DOHH2 (cell line): ENCODE measurements at regions not wholly inside any gene's neighbourhood (a gene's known extent, or its start where the extent isn't known, plus 50 kb on each side); places are given as distances from the start of the nearest gene placed in this dataset.

Experiments used
- H3F3A ChIP-seq: fragments of 200-600 bp; sonication (generic), shearing (Covaris generic); 2 replicates; pipeline ENCODE4 v1.6.0; 2016; ENCODE audit warnings: antibody characterized with exemption, mild to moderate bottlenecking; ENCODE audit not compliant: control insufficient read depth, insufficient read depth
- H3K27ac ChIP-seq: fragments of 200-600 bp; sonication (generic); 2 replicates; pipeline ENCODE4 v1.5.1; 2014; ENCODE audit warnings: low read depth, mild to moderate bottlenecking, low read length, moderate library complexity
- H3K27me3 ChIP-seq: fragments of 200-600 bp; sonication (generic); 2 replicates; pipeline ENCODE4 v1.6.1; 2014; ENCODE audit warnings: mild to moderate bottlenecking, low read length, mixed read lengths; ENCODE audit not compliant: control insufficient read depth
- H3K36me3 ChIP-seq: fragments of 200-600 bp; sonication (generic); 2 replicates; pipeline ENCODE4 v1.6.1; 2014; ENCODE audit warnings: mild to moderate bottlenecking, low read length, moderate library complexity, mixed read lengths; ENCODE audit not compliant: control insufficient read depth
- H3K4me1 ChIP-seq: fragments of 200-600 bp; sonication (generic); 2 replicates; pipeline ENCODE4 v1.6.1; 2014; ENCODE audit warnings: mild to moderate bottlenecking, low read length, mixed read lengths; ENCODE audit not compliant: control insufficient read depth
- H3K4me2 ChIP-seq: fragments of 200-600 bp; sonication (generic); 2 replicates; pipeline ENCODE4 v1.6.0; 2014; ENCODE audit warnings: mild to moderate bottlenecking, low read length, moderate library complexity
- H3K4me3 ChIP-seq: fragments of 200-600 bp; sonication (generic); 2 replicates; pipeline ENCODE4 v1.5.1; 2014; ENCODE audit warnings: mild to moderate bottlenecking, low read length, mixed read lengths
- H3K79me2 ChIP-seq: fragments of 200-600 bp; sonication (generic); 2 replicates; pipeline ENCODE4 v1.6.1; 2014; ENCODE audit warnings: mild to moderate bottlenecking, low read length, mixed read lengths; ENCODE audit not compliant: control insufficient read depth
- H3K9me2 ChIP-seq: fragments of 200-600 bp; sonication (generic); replicated peaks from 2 replicates; pipeline ENCODE4 v1.6.1; 2014; ENCODE audit warnings: mild to moderate bottlenecking, low read length, mixed read lengths; ENCODE audit not compliant: control insufficient read depth
- H3K9me3 ChIP-seq: fragments of 200-600 bp; sonication (generic); 2 replicates; pipeline ENCODE4 v1.6.1; 2014; ENCODE audit warnings: antibody characterized with exemption, low read length, mixed read lengths; ENCODE audit not compliant: control insufficient read depth, insufficient read depth
- H4K20me1 ChIP-seq: fragments of 200-600 bp; sonication (generic); 2 replicates; pipeline ENCODE4 v1.6.0; 2014; ENCODE audit warnings: low read depth, mild to moderate bottlenecking, antibody characterized with exemption, low read length, moderate library complexity; ENCODE audit not compliant: control insufficient read depth, insufficient read depth
- CTCF ChIP-seq: fragments of 200-600 bp; sonication (generic); IDR thresholded peaks from one replicate; pipeline ENCODE4 v1.5.1; 2014; ENCODE audit warnings: antibody characterized with exemption, mild to moderate bottlenecking, low read depth, low read length; ENCODE audit not compliant: poor library complexity, severe bottlenecking
- EZH2phosphoT487 ChIP-seq: fragments of 200-600 bp; sonication (generic); IDR thresholded peaks from 2 replicates; pipeline ENCODE4 v1.6.1; 2017; ENCODE audit warnings: borderline replicate concordance, mild to moderate bottlenecking, antibody characterized with exemption, low read length, moderate library complexity, mixed read lengths

- no peak overlapping the region for H3K4me3 ChIP-seq
- no peaks in the 10 kb centered on the region for H3F3A ChIP-seq
- H3K4me1 ChIP-seq, result no peaks in the 10 kb centered on the region
- TF ChIP-seq EZH2phosphoT487 (no peak), CTCF (no peak)
- no peaks in the 10 kb centered on the region for H3K9me2 ChIP-seq
- no peaks in the 10 kb centered on the region for H3K79me2 ChIP-seq
- no peaks in the 10 kb centered on the region for H4K20me1 ChIP-seq
- no peak overlapping the region for H3K27ac ChIP-seq
- H3K27me3 ChIP-seq, result no peaks in the 10 kb centered on the region
- no peaks in the 10 kb centered on the region; the same call in 1 of the 2 replicates for H3K9me3 ChIP-seq
- no peak overlapping the region for H3K4me2 ChIP-seq
- H3K36me3 ChIP-seq, result no peaks in the 10 kb centered on the region
Measured at GRCh38 chr4:65265526-65265925, 404.8 kb downstream of the EPHA5 start.

GRCh38 chr4:65259296-65259695 is 411.0 kb downstream of the EPHA5 start:
- H3K27ac ChIP-seq, result no peak overlapping the region
- H3K9me3 ChIP-seq, result no peaks in the 10 kb centered on the region
- no peaks in the 10 kb centered on the region for H3K4me1 ChIP-seq
- H3K4me2 ChIP-seq, result no peak overlapping the region
- no peaks in the 10 kb centered on the region for H3K27me3 ChIP-seq
- H3K79me2 ChIP-seq, result no peaks in the 10 kb centered on the region
- TF ChIP-seq CTCF, result no peak
- no peak for TF ChIP-seq EZH2phosphoT487
- H3F3A ChIP-seq, result no peaks in the 10 kb centered on the region
- no peaks in the 10 kb centered on the region for H4K20me1 ChIP-seq
- no peaks in the 10 kb centered on the region for H3K36me3 ChIP-seq
- no peaks in the 10 kb centered on the region for H3K9me2 ChIP-seq
- H3K4me3 ChIP-seq, result no peak overlapping the region

- TF ChIP-seq EZH2phosphoT487 (no peak), CTCF (no peak)
- Histone ChIP-seq H3K27ac (no peak overlapping the region), H3K9me2 (no peaks in the 10 kb centered on the region), H3K4me1 (no peaks in the 10 kb centered on the region), H3K27me3 (no peaks in the 10 kb centered on the region), H3K79me2 (no peaks in the 10 kb centered on the region), H3K9me3 (no peaks in the 10 kb centered on the region), H4K20me1 (no peaks in the 10 kb centered on the region), H3K36me3 (no peaks in the 10 kb centered on the region), H3F3A (no peaks in the 10 kb centered on the region), H3K4me2 (no peak overlapping the region), H3K4me3 (no peak overlapping the region)
Measured at GRCh38 chr4:65250916-65251315, 419.4 kb downstream of the EPHA5 start.

- H3K4me1 ChIP-seq, result no peaks in the 10 kb centered on the region
Measured at GRCh38 chr4:65249111-65249510, 421.2 kb downstream of the EPHA5 start.

More at GRCh38 chr4:65249111-65249510, 421.2 kb downstream of the EPHA5 start:
- Histone ChIP-seq H3F3A (no peaks in the 10 kb centered on the region), H3K36me3 (no peaks in the 10 kb centered on the region), H3K27me3 (no peaks in the 10 kb centered on the region), H4K20me1 (no peaks in the 10 kb centered on the region), H3K9me2 (no peaks in the 10 kb centered on the region), H3K9me3 (no peaks in the 10 kb centered on the region), H3K27ac (no peak overlapping the region), H3K79me2 (no peaks in the 10 kb centered on the region), H3K4me3 (no peak overlapping the region), H3K4me2 (no peak overlapping the region)
- no peak for TF ChIP-seq EZH2phosphoT487
- TF ChIP-seq CTCF, result no peak
